Pancreas (tissue), 10 donors: ENCODE measurements at regions not wholly inside any gene's neighbourhood (a gene's known extent, or its start where the extent isn't known, plus 50 kb on each side); places are given as distances from the start of the nearest gene placed in this dataset.

Experiments used
- ATAC-seq, 4 donors: fragments of 200-7000 bp; cut with Tn5 transposase; one replicate each; pipeline versions ENCODE4 v1.8.0 to v1.9.1; 2020; ENCODE audit warnings: mild to moderate bottlenecking in 4 of 4, moderate library complexity in 4 of 4
- DNase-seq, 6 donors: peaks; one replicate each; pipeline ENCODE4 v3.0.0-alpha.2; 2020
- FAIRE-seq: peaks from 2 replicates; lab custom pipeline; 2012; peaks lifted over from hg19 to GRCh38; lab: Jason Lieb, UNC
- H3K27ac ChIP-seq, 4 donors: fragments of 200-600 bp; sonication (generic); 1 replicate in 3 of 4; 2 replicates in 1 of 4; pipeline versions ENCODE4 v1.5.0 to v1.8.0; 2020
- H3K27me3 ChIP-seq, 4 donors: fragments of 200-600 bp; one replicate each; pipeline ENCODE4 v1.8.0; 2021
- H3K36me3 ChIP-seq, 3 donors: fragments of 200-600 bp; sonication (generic) in 1 of 3; one replicate each; pipeline versions ENCODE4 v1.5.0 to v1.8.0; 2020 to 2021
- H3K4me1 ChIP-seq, 3 donors: fragments of 200-600 bp; one replicate each; pipeline ENCODE4 v1.8.0; 2021
- H3K4me3 ChIP-seq, 4 donors: fragments of 200-600 bp; sonication (generic) in 2 of 4; one replicate each; pipeline versions ENCODE4 v1.5.0 to v1.8.0; 2020 to 2021
- H3K9me3 ChIP-seq, 4 donors: fragments of 200-600 bp; one replicate each; pipeline ENCODE4 v1.8.0; 2021
- CTCF ChIP-seq, 4 donors: fragments of 200-600 bp; sonication (generic) in 3 of 4; IDR thresholded peaks; one replicate each; pipeline versions ENCODE4 v1.5.0 to v1.8.0; 2021; ENCODE audit warnings: antibody characterized with exemption in 4 of 4
- WGBS, 2 donors: extraction: QIAGEN DNeasy Blood & Tissue Kit; methylation state at CpG; one replicate each; pipeline ENCODE4 v1.1.7; 2013; 5-methylcytosine and 5-hydroxymethylcytosine counted together
- intact Hi-C, 3 donors: fragments of 100-400 bp; cut with DNase I; formaldehyde crosslinking; loops; one replicate each; pipeline versions ENCODE4 v1.11.1 to v1.14.2; 2022
- donor health status: healthy with polysubstance abuse.
- donor health status: DM: no; HTN: no; CAD: no; lungs with moderate emphysema.
- donor health status: DM: no; HTN: no; CAD: no.
- donor health status: control.
- donor health status: control.
- donor health status: Bipolar disorder and iron deficiency.
- donor health status: DM: yes; HTN: yes; CAD: no.
- donor health status: DM: no; HTN: no; CAD: no.
- donor health status: DM: no; HTN: no; CAD: no.
- donor health status: DM: yes; HTN: yes; CAD: no.

- TF ChIP-seq CTCF (IDR thresholded peaks at IDR 0.05), result no peak
- Histone ChIP-seq H3K36me3 (no peaks in the 10 kb centered on the region), H3K27ac (no peak overlapping the region), H3K9me3 (no peaks in the 10 kb centered on the region), H3K4me3 (no peak overlapping the region), H3K4me1 (no peaks in the 10 kb centered on the region), H3K27me3 (no peaks in the 10 kb centered on the region)
- DNase-seq (no peak), FAIRE-seq (no peak), ATAC-seq (no peak)
- intact Hi-C loops, result no loop called here
- 35 to 43% methylated on average over 6 of the region's 6 CpGs for WGBS, 2 donors
Observed at GRCh38 chr16:65579050-65579449, 457.2 kb upstream of the CDH11 start.

GRCh38 chr16:65576631-65577030 is 454.8 kb upstream of the CDH11 start:
- no peak for ATAC-seq
- no peak for TF ChIP-seq CTCF (IDR thresholded peaks at IDR 0.05)

GRCh38 chr16:65576139-65576538 is 454.3 kb upstream of the CDH11 start:
- intact Hi-C loops, result no loop called here
- FAIRE-seq (no peak), ATAC-seq (no peak)

More at GRCh38 chr16:65576631-65577030, 454.8 kb upstream of the CDH11 start:
- intact Hi-C loops, result no loop called here
- FAIRE-seq (no peak), DNase-seq (no peak)
- Histone ChIP-seq H3K9me3 (no peaks in the 10 kb centered on the region), H3K27ac (no peak overlapping the region), H3K36me3 (no peaks in the 10 kb centered on the region), H3K27me3 (no peaks in the 10 kb centered on the region), H3K4me3 (no peak overlapping the region), H3K4me1 (no peaks in the 10 kb centered on the region)
- 66 to 69% methylated on average over 10 of the region's 10 CpGs for WGBS, 2 donors

GRCh38 chr16:65574326-65574966 is 452.6 kb upstream of the CDH11 start:
- WGBS, 2 donors, result 20 to 35% methylated on average over 13 of the region's 13 CpGs
- Histone ChIP-seq H3K36me3 (no peaks in the 10 kb centered on the region), H3K4me1 (no peaks in the 10 kb centered on the region), H3K27me3 (no peaks in the 10 kb centered on the region), H3K4me3 (no peak overlapping the region), H3K9me3 (no peaks in the 10 kb centered on the region), H3K27ac (no peak overlapping the region)
- DNase-seq, result no peak
- no peak for FAIRE-seq
- no peak for ATAC-seq
- no peak for TF ChIP-seq CTCF (IDR thresholded peaks at IDR 0.05)
- intact Hi-C loops, result no loop called here

More at GRCh38 chr16:65576139-65576538, 454.3 kb upstream of the CDH11 start:
- H3K27me3 ChIP-seq, result no peaks in the 10 kb centered on the region
- no peak for DNase-seq
- no peaks in the 10 kb centered on the region for H3K36me3 ChIP-seq
- H3K4me3 ChIP-seq, result no peak overlapping the region
- H3K4me1 ChIP-seq, result no peaks in the 10 kb centered on the region
- 65 to 76% methylated on average over 11 of the region's 11 CpGs for WGBS, 2 donors
- no peak overlapping the region for H3K27ac ChIP-seq
- no peaks in the 10 kb centered on the region for H3K9me3 ChIP-seq
- TF ChIP-seq CTCF (IDR thresholded peaks at IDR 0.05), result no peak

- Histone ChIP-seq H3K4me1 (no peaks in the 10 kb centered on the region), H3K4me3 (no peak overlapping the region), H3K27ac (no peak overlapping the region), H3K27me3 (no peaks in the 10 kb centered on the region), H3K36me3 (no peaks in the 10 kb centered on the region), H3K9me3 (no peaks in the 10 kb centered on the region)
- FAIRE-seq (no peak), ATAC-seq (no peak), DNase-seq (no peak)
- 71 to 84% methylated on average over 1 of the region's 1 CpG for WGBS, 2 donors
- intact Hi-C loops, result no loop called here
- TF ChIP-seq CTCF (IDR thresholded peaks at IDR 0.05), result no peak
Observed at GRCh38 chr16:65572156-65572555, 450.3 kb upstream of the CDH11 start.
